ENCODE measurements at regions not wholly inside any gene's neighbourhood (a gene's known extent, or its start where the extent isn't known, plus 50 kb on each side); places are given as distances from the start of the nearest gene placed in this dataset.
"Not testable (repeated sequence)": the region's sequence is repeated elsewhere in the genome, so short reads cannot be mapped to it uniquely, and the experiment has no call there.

DNA sequence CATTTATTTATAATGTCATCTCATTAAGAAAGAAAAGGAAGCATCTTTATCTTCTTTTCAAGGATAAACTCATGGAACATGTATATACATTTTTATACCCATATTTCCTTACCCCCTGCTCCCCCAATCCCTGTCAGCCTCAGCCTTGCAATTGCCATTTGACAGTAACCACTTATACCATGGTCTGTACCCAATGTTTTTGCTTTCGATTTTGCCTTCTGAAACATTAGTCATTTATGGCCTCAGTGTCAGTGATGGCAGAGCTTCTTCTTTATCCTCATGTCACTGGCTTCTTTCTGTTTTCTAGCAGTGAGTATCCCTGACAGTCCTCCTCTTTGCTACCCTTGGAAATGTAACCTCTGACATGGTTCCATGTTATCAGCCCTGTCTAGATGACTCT lies 228.4 kb downstream of the SPRY1 start:
- no peak for DNase-seq (ENCODE audit: extremely low read depth in 1 of 2, low read depth in 1 of 2)

DNA sequence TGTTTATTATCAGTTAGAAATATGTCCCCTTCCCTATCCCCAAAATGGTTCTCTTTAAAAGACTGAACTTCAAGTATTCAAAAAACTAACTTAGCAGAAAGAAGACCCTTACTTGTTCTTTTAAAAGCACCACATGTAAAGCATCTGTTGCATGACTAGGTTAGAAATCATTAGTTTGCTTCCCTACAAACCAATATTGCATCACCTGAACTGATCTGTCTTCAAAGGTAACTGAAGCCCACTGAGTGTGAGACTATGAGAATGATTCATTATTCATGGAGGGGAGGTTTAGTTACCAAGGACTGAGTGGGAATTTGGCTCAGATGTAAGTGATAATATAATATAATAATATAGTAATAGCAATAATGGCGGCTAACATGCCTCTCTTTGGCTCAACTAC lies 231.7 kb downstream of the SPRY1 start:
- DNase-seq (ENCODE audit: extremely low read depth in 1 of 2, low read depth in 1 of 2) = no peak

DNA sequence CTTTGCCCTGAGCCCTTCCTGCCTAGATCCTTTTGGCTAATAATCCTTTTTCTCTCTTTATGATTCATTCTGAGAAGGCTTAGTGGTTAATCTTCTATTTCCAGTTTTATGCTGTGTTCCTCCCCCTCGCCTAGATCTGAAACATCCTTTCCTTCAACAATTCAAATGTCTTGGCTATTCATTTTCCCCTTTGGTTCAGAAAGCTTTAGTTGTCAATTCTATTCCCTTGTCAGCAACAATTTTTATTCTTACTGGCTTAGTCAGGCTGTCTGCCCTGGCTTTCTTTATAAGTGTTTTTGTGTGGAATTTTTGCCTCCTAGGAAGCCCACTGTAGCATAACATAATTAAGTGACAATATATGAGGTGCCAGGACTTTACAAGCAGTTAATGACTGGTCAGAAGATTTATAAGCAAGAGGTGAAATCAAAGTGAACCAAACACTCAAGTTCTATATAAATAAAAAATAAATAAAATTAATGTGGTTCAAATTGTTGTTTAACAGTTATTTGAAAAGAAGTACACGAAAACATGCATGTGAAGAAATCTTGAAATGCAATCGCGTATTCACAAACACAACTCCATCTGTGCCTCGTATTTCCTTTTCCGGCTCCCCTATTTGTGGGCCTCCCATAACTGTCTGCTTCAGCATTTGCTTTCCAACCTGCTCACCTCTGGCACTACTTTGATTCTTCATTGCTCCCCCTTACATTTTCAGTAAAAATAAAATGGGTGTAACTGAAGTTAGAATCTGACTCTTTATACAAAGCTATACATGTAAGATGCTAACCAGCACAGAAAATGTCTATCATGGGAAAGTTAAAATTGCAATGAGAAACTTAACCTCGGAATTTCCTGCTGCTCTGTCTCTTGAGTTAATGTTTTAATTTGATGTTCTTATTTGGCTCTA lies 235.4 kb downstream of the SPRY1 start:
- no peak for DNase-seq (ENCODE audit: extremely low read depth in 1 of 2, low read depth in 1 of 2)

DNA sequence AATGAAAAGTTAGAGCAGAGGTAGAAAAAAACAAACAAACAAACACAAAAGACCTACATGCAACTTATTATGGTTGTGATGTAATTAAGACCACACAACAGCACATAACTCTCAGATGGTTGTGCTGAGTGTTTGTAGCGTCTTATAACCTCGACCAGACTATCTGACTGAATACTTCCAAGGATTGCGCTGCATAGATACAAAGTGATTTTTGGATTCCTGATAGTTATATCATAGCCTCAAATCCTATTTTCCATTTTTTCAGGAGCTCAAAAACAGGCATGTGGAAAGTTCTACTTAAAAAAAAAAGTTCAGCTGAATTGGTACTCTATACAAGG lies 236.1 kb downstream of the SPRY1 start:
- no peak for DNase-seq (ENCODE audit: extremely low read depth in 1 of 2, low read depth in 1 of 2)

DNA sequence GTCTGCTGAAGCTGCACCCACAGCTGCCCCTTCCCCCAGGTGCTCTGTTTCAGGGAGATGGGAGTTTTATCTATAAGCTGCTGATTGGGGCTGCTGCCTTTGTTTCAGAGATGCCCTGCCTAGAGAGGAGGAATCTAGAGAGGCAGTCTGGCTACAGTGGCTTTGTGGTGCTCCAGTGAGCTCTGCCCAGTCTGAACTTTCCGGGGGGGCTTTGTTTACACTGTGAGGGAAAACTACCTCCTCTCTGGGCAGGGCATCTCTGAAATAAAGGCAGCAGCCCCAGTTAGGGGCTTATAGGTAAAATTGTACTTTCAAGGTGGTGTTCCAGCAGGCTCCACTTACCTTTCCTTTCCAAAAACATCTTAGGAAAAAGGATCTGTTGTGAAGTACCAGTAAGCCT lies 242.2 kb downstream of the SPRY1 start:
- no peak for DNase-seq (ENCODE audit: extremely low read depth in 1 of 2, low read depth in 1 of 2)

DNA sequence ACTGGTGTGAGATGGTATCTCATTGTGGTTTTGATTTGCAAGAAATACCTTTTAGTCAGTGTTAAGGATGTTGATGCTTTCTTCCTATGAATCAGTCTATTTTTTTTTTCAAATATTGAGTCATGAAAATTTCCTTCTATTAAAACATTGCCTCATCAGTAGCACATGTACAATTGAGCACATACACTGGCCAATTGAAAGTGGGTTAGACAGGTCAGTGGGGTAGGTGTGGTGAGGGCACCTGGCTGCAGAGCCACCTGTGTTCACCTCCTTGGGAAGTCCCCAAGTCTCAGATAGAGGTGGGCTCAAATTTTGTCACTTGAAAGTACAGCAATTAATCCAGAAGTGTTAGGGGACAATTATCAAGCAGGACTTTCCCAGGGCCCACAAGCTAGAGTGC lies 243.7 kb downstream of the SPRY1 start:
- DNase-seq (ENCODE audit: extremely low read depth in 1 of 2, low read depth in 1 of 2) = no peak

DNA sequence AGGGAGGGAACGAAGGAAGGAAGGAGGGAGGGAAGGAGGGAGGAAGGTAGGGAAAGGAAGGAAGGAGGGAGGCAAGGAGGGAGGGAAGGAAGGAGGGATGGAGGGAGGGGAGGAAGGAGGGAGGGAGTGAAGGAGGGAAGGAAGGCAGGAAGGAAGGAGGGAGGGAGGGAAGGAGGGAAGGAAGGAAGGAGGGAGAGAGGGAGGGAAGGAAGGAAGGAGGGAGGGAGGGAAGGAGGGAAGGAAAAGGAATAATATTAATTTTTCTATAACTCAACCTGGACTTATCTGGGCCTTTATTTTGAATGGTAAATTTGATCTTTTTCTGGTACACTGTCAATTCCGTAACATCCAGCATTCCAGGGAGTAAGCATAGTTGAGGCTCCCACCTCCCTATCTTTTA lies 244.2 kb downstream of the SPRY1 start:
- no peak for DNase-seq (ENCODE audit: extremely low read depth in 1 of 2, low read depth in 1 of 2)

DNA sequence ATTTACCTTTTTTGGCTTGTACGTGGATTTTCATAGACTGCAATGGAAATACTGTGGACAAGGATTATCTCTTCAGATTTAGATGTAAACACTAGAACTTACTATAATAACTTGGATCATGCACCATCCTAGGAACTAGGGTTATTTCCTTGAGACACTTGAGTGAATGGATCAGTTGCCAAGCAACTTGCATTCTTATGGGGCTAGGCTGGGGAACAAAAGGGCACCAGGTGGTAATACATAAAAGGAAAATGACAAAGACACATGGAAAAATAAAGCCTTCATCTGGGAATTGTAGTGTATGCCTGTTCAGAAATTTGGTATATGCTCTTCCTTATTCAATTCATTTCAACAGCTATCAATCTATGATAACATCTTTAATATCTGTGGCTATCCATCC lies 247.1 kb downstream of the SPRY1 start:
- no peak for DNase-seq (ENCODE audit: extremely low read depth in 1 of 2, low read depth in 1 of 2)

DNA sequence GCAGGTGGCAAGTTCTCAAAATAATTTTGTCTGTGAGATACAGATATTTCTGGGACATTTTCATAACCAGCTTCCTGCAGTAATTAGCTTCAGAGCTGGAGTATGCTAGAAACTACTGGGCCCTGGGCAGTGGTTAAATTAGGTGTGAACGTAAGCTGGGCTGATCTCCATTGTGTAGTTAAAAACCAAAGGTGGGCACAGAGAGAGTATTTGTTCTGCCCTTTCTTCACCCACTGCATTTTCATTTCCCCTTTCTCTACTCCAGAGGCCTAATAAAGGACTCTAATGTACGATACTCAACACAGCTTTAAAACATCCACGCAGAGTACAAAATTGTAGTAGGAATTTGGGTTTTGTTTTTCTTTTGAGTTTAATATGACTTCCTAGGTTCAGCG lies 252.7 kb downstream of the SPRY1 start:
- no peak for DNase-seq (ENCODE audit: extremely low read depth in 1 of 2, low read depth in 1 of 2)

DNA sequence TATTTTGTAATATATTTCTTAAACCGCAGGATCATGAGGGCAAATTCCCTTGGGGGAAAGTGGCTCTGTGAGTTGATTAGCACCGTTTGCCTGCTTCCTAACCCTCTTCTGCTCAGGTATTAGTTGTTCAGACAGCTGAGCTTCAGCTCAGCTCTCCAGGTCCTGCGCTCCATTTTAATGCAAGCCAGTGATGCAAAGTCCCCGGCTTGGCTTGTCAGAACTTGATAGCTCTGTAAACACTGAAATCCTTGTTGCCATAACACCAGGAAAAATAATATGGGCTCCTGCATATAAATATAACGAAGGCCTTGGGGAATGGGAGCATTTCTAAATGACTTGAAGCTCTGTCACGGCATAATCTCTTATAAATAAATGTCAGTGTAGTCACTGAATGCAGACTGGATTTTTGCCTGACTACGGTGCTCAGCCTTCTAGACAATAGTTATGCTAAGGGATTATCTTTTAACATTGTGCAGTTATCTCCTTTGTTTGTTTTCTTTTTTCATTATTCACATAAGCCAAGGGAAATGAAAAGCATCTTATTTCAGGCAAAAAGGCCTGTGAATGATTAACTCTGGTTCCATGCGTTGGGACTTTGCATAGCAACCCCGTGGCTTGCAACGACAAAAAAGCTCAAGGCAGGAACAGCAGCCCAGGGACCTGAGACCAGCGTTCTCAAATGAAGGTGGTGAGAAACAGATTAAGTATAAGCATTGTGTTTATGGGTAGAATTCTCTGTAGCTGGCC lies 253.2 kb downstream of the SPRY1 start:
- DNase-seq (ENCODE audit: extremely low read depth in 1 of 2, low read depth in 1 of 2) = no peak

DNA sequence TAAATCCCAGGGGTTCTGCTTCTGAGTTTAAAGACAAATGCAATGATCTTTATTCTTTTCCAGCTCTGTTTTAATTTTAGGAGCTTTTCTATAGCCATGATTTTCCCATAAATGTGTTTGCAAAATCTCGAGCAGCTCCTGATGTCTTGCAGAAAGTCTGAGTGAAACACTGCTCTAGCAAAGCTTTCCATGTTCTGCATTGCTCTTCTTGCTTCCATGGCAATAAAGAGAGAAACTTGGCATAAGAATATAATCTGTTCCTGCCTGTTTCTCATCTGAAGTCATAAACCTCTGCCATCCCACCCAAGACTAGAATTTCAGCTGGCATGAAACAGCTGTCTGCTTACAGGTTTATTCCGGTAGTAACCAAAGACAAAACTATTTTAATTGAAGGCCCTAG lies 254.5 kb downstream of the SPRY1 start:
- DNase-seq (ENCODE audit: extremely low read depth in 1 of 2, low read depth in 1 of 2) = no peak

DNA sequence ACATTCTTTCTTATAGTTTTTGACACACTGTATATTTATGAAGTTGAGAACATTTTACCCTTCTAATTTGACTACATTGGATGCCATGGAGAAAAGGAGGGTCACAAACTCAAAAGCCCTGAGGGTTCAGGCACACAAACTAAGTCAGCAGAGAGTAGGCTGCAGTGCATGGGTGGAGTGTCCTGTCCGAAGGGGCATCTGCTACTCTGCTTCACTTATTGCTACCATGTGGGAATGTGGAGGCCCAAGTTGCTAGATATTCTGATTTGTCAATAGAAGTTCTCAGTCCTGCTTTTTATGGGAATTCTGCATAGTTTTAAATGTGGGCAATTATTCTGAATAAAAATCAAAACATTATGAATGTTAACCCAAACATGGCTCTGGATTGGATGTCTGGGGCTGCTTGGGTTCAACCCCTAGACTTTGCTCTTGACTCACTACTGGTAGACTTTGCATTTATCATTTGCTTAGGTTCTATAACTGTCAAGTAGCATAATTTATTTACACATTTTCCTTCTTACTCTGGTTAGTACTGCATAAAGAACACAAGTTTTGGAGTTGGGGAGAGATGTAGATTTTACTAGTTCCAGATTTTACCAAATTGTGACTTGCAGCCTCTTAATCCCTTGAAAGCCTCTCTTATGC lies 255.1 kb downstream of the SPRY1 start:
- DNase-seq (ENCODE audit: extremely low read depth in 1 of 2, low read depth in 1 of 2) = no peak

DNA sequence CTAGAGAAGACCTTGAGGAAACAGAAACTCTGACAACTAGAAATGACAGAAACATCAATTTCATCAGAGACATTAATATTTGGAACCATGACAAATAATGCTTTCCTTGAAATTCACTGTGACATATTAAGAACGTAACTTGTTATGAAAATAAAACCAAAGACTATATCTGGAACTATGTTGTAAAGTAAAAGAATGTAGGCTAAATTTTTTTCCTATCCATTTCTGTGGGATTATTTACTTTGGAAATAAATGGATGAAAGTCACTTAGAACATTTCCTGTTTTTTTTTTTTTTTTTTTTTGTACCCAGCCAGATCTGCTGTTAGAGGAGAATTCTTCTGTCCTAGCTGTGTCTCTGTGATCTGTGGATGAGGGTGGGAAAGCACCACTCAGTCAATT lies 255.9 kb downstream of the SPRY1 start:
- no peak for DNase-seq (ENCODE audit: extremely low read depth in 1 of 2, low read depth in 1 of 2)

DNA sequence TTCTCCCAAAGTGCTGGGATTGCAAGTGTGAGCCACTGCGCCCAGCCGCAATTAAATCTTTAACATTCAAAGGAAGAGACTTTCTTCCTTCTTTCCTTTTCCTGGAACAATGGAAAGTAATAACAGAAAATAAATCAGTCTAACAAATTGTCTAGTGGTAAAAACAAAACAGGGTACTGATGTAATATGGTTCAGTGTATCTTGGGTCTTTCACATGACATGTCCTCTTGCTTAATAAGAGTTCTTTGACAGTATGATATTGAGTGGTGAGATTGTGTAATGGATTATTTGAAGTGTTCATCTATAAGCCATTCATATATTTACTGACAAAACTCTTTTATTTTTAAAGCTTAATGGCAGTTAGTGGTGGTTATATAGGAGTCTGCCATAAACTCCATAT lies 256.6 kb downstream of the SPRY1 start:
- DNase-seq (ENCODE audit: extremely low read depth in 1 of 2, low read depth in 1 of 2) = no peak

DNA sequence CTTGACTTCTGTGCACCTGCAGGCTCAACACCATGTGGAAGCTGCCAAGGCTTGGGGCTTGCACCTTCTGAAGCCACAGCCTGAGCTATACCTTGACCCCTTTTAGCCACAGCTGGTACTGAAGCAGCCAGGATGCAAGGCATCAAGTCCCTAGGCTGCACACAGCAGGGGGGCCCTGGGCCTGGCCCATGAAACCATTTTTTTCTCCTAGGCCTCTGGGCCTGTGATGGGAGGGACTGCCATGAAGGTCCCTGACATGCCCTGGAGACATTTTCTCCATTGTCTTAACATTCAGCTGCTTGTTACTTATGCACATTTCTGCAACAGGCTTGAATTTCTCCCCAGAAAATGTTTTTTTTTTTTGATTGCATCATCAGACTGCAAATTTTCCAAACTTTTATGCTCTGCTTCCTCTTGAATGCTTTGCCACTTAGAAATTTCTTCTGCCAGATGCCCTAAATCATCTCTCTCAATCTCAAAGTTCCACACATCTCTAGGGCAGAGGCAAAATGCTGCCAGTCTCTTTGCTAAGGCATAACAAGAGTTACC lies 260.2 kb downstream of the SPRY1 start:
- not testable (repeated sequence) for DNase-seq (ENCODE audit: extremely low read depth in 1 of 2, low read depth in 1 of 2)

DNA sequence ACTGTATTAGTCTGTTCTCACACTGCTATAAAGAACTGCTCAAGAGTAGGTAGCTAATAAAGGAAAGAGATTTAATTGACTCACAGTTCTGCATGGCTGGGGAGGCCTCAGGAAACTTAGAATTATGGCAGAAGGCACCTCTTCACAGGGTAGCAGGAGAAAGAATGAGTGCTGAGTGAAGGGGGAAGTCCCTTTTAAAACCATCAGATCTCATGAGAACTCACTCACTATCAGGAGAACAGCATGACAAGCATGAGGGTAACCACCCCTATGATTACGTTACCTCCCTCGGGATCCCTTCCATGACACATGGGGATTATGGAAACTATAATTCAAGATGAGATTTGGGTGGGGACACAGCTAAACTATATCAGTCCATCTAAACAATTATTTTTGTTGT lies 261.0 kb downstream of the SPRY1 start:
- not testable (repeated sequence) for DNase-seq (ENCODE audit: extremely low read depth in 1 of 2, low read depth in 1 of 2)

DNA sequence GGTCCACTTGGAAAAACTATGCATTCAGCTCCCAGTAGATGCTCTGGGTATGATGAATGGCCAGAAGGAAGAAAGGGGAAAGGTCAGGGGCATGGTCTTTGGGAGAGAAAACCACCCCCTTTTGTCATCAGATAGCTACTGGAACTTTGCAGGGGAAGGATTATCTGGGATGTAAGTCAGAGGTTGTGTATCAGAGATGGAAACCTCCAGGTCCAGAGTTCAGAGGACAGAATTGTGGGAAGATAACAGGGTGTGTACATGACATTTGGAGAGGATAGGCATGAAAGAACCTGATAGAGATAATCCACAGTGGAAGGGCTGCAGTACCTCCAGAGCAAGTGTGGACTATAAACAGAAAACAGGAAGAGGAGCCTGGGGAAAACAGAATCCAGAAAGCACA lies 262.7 kb downstream of the SPRY1 start:
- DNase-seq (ENCODE audit: extremely low read depth in 1 of 2, low read depth in 1 of 2) = no peak

DNA sequence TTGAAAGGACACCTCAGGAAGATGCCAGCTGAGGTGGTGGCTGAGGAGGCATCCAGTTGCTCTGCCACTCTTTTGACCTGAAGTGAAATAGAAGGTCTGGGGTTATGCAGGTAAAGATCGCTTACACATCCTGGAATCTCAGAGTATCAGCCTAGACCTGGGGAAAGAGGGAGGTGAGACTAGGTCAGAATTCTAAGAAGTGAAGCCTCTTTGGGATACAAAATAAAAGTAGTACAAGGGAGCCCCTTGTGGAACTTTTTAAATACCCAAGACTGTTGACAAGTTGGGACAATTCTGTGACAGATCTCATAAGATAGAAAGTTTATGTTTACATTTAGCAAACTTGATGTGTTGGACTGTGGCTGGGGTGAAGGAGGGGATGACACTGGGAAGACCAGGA lies 263.1 kb downstream of the SPRY1 start:
- DNase-seq (ENCODE audit: extremely low read depth in 1 of 2, low read depth in 1 of 2) = no peak

DNA sequence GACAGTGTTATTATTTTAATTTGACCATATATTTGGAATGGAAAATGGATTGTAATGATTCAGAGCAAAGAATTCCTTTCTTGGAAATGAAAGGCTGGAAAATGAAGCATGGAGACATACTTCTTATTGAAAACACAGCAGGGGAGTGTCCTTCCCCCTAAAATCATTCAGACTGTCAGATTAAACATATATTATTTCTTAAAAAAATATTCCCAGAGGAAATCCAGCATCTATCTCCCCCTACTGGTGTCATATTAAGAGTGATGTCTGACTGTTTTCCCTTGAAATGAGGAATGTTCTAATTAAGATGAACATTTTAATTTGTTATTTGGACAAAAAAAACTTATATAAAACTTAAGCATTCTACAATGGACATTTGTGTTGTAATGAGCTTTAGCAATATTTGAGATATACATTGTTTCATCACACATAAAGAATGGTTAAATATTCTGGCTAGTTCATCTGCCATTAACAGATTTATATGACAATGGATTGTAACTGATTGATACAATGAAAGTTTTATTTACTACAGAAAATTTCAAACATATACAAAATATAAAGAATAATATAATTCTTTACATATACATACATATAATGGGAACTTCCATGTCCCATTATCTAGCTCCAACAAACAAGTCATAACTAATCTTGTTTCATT lies 264.6 kb downstream of the SPRY1 start:
- DNase-seq (ENCODE audit: extremely low read depth in 1 of 2, low read depth in 1 of 2) = no peak

DNA sequence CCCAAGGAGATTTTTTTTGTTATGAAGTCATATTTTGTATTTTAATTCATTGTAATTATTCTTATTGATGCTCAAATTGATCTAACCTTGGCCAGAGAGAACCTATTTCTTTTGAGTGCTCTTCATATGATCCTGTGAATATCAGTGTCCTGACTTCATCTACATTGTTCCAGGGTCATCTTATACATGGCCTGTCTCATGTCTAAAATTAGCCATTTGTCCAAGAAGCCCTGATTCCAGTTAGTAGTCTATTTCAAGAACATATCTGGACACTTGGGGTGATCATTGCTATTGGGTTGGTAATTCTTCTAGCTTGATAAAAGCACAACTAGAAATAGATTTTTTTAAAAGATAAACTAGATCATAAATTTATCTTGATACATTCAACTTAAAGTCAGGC lies 266.2 kb downstream of the SPRY1 start:
- DNase-seq (ENCODE audit: extremely low read depth in 1 of 2, low read depth in 1 of 2) = no peak

DNA sequence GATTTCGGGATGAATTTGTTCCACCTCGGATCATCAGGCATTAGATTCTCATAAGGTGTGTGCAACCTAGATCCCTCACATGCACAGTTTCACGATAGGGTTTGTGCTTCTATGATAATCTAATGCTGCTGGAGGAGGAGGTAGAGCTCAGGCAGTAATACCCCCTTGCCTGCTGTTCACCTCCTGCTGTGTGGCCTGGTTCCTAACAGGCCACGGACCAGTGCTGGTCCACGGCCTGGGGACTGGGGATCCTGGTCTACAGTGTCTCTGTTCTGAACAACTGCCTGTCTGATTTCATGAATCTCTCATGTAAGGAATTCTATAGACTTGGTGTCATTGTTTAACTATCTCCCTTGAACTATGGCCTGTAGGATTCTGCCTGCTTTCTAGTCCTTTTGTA lies 269.9 kb downstream of the SPRY1 start:
- no peak for DNase-seq (ENCODE audit: extremely low read depth in 1 of 2, low read depth in 1 of 2)
